Mesothelial cell of epicardium (in vitro differentiated cells): ENCODE measurements at regions not wholly inside any gene's neighbourhood (a gene's known extent, or its start where the extent isn't known, plus 50 kb on each side); places are given as distances from the start of the nearest gene placed in this dataset.
"Not testable (repeated sequence)": the region's sequence is repeated elsewhere in the genome, so short reads cannot be mapped to it uniquely, and the experiment has no call there.

Experiments used
- DNase-seq, 2 experiments: peaks; one replicate each; pipeline ENCODE4 v3.0.0; 2021; ENCODE audit warnings: low spot score in 2 of 2; ENCODE audit not compliant: unreplicated experiment in 2 of 2
- H3K27ac Mint-ChIP-seq: 2 replicates; pipeline ENCODE4 v1.8.0; 2021; ENCODE audit warnings: mixed read lengths
- H3K27me3 Mint-ChIP-seq: 2 replicates; pipeline ENCODE4 v1.8.0; 2021; ENCODE audit warnings: low read depth, mixed read lengths
- H3K36me3 Mint-ChIP-seq: 2 replicates; pipeline ENCODE4 v1.8.0; 2021; ENCODE audit warnings: mixed read lengths
- H3K4me1 Mint-ChIP-seq: 2 replicates; pipeline ENCODE4 v1.8.0; 2021; ENCODE audit warnings: mixed read lengths
- H3K4me3 Mint-ChIP-seq: 2 replicates; pipeline ENCODE4 v1.8.0; 2021; ENCODE audit warnings: mild to moderate bottlenecking, moderate library complexity, mixed read lengths
- H3K9me3 Mint-ChIP-seq: 2 replicates; pipeline ENCODE4 v1.8.0; 2021; ENCODE audit warnings: mixed read lengths
- TF ChIP-seq, protein P1 (sequence below): fragments of 200-600 bp; sonication (generic); IDR thresholded peaks from one replicate; pipeline ENCODE4 v1.5.0; 2021; ENCODE audit warnings: antibody characterized with exemption; ENCODE audit not compliant: unreplicated experiment

GRCh38 chr6:81002126-81002525 lies 750.4 kb downstream of the TENT5A start:
- Mint-ChIP-seq H3K4me3 (no peak overlapping the region), H3K27ac (no peak overlapping the region), H3K36me3 (no peaks in the 10 kb centered on the region), H3K4me1 (no peaks in the 10 kb centered on the region), H3K27me3 (no peaks in the 10 kb centered on the region), H3K9me3 (peaks cover 23% of the 10 kb centered on the region)
- no peak for DNase-seq
- TF ChIP-seq, protein P1, sequence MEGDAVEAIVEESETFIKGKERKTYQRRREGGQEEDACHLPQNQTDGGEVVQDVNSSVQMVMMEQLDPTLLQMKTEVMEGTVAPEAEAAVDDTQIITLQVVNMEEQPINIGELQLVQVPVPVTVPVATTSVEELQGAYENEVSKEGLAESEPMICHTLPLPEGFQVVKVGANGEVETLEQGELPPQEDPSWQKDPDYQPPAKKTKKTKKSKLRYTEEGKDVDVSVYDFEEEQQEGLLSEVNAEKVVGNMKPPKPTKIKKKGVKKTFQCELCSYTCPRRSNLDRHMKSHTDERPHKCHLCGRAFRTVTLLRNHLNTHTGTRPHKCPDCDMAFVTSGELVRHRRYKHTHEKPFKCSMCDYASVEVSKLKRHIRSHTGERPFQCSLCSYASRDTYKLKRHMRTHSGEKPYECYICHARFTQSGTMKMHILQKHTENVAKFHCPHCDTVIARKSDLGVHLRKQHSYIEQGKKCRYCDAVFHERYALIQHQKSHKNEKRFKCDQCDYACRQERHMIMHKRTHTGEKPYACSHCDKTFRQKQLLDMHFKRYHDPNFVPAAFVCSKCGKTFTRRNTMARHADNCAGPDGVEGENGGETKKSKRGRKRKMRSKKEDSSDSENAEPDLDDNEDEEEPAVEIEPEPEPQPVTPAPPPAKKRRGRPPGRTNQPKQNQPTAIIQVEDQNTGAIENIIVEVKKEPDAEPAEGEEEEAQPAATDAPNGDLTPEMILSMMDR, result no peak

- Mint-ChIP-seq H3K4me3 (no peak overlapping the region), H3K4me1 (peaks cover 8% of the 10 kb centered on the region), H3K27ac (no peak overlapping the region), H3K36me3 (no peaks in the 10 kb centered on the region), H3K27me3 (no peaks in the 10 kb centered on the region), H3K9me3 (peaks cover 14% of the 10 kb centered on the region)
- TF ChIP-seq, protein P1, result no peak
- DNase-seq, result no peak
Observed at GRCh38 chr6:80991316-80991715, 761.2 kb downstream of the TENT5A start.

- no peak overlapping the region for H3K4me3 Mint-ChIP-seq
Observed at GRCh38 chr6:80988892-80989291, 763.6 kb downstream of the TENT5A start.

GRCh38 chr6:80988286-80988685 lies 764.2 kb downstream of the TENT5A start:
- H3K36me3 Mint-ChIP-seq, result no peaks in the 10 kb centered on the region
- no peak for DNase-seq
- no peak overlapping the region for H3K27ac Mint-ChIP-seq
- TF ChIP-seq, protein P1, result no peak
- H3K9me3 Mint-ChIP-seq, result peaks cover 4% of the 10 kb centered on the region
- no peak overlapping the region for H3K4me3 Mint-ChIP-seq
- H3K27me3 Mint-ChIP-seq, result no peaks in the 10 kb centered on the region
- peaks cover 8% of the 10 kb centered on the region for H3K4me1 Mint-ChIP-seq

More at GRCh38 chr6:80988892-80989291, 763.6 kb downstream of the TENT5A start:
- H3K4me1 Mint-ChIP-seq, result peaks cover 8% of the 10 kb centered on the region
- no peaks in the 10 kb centered on the region for H3K36me3 Mint-ChIP-seq
- DNase-seq, result no peak
- TF ChIP-seq, protein P1, result no peak
- no peaks in the 10 kb centered on the region for H3K27me3 Mint-ChIP-seq
- peaks cover 4% of the 10 kb centered on the region for H3K9me3 Mint-ChIP-seq
- peak overlapping the region; percentile 27 for H3K27ac Mint-ChIP-seq

DNA sequence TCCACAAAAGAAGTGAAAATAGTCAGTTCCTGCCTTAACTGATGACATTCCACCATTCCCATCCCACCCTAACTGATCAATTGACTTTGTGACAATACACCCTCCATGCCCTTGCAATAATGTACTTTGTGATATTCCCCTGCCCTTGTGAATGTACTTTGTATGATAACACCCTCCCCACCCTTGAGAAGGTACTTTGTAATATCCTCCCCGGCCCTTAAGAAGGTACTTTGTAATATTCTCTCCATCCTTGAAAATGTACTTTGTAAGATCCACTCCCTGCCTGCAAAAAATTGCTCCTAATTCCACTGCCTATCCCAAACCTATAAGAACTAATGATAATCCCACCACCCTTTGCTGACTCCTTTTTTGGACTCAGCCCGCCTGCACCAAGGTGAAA lies 771.3 kb downstream of the TENT5A start:
- not testable (repeated sequence) for H3K27me3 Mint-ChIP-seq, H3K4me3 Mint-ChIP-seq, H3K4me1 Mint-ChIP-seq, H3K9me3 Mint-ChIP-seq, H3K27ac Mint-ChIP-seq, DNase-seq, H3K36me3 Mint-ChIP-seq

- DNase-seq, result no peak
- Mint-ChIP-seq H3K27ac (no peak overlapping the region), H3K36me3 (no peaks in the 10 kb centered on the region), H3K27me3 (no peaks in the 10 kb centered on the region), H3K4me3 (no peak overlapping the region), H3K9me3 (peaks cover 7% of the 10 kb centered on the region), H3K4me1 (no peaks in the 10 kb centered on the region)
- TF ChIP-seq, protein P1, result no peak
Observed at GRCh38 chr6:80976336-80976735, 776.1 kb downstream of the TENT5A start.
